Naive thymus-derived CD4-positive, alpha-beta T cell (primary cell): ENCODE measurements at regions not wholly inside any gene's neighbourhood (a gene's known extent, or its start where the extent isn't known, plus 50 kb on each side); places are given as distances from the start of the nearest gene placed in this dataset.
"Not testable (repeated sequence)": the region's sequence is repeated elsewhere in the genome, so short reads cannot be mapped to it uniquely, and the experiment has no call there.

Experiments
- ATAC-seq: fragments of 150-1000 bp; cut with Tn5 transposase; 2 replicates; pipeline ENCODE4 v1.10.0; 2021; ENCODE audit warnings: mild to moderate bottlenecking, moderate library complexity
- CTCF ChIA-PET: fragments of 350-600 bp; sonication (Branson Sonifier 250); formaldehyde crosslinking; loops from one replicate; lab custom pipeline; 2021; ENCODE audit warnings: antibody characterized with exemption; lab: Charles Lee
- POLR2A ChIA-PET: fragments of 350-600 bp; sonication (Branson Sonifier 250); formaldehyde crosslinking; loops from one replicate; lab custom pipeline; 2021; ENCODE audit warnings: antibody characterized with exemption, inconsistent platforms; lab: Charles Lee
- DNase-seq, 9 donors: peaks; one replicate each; pipeline versions ENCODE4 v3.0.0 to v3.0.0-alpha.2; 2020 to 2022; ENCODE audit warnings: mixed read lengths in 1 of 9
- H3K27ac ChIP-seq: one replicate; pipeline ENCODE4 v1.7.0; 2013; ENCODE audit warnings: mild to moderate bottlenecking, low read depth, low read length, moderate library complexity
- H3K27me3 ChIP-seq, 2 donors: one replicate each; pipeline ENCODE4 v1.7.0; 2013; ENCODE audit warnings: low read length in 2 of 2, mild to moderate bottlenecking in 2 of 2, moderate library complexity in 2 of 2; ENCODE audit not compliant: control insufficient read depth in 2 of 2, insufficient read depth in 2 of 2
- H3K36me3 ChIP-seq, 3 experiments: 1 replicate in 2 of 3; 2 replicates in 1 of 3; pipeline ENCODE4 v1.7.0; 2013; ENCODE audit warnings: low read length in 3 of 3, mild to moderate bottlenecking in 3 of 3, moderate library complexity in 1 of 3; ENCODE audit not compliant: insufficient read depth in 3 of 3, control insufficient read depth in 2 of 3
- H3K4me1 ChIP-seq, 2 donors: one replicate each; pipeline ENCODE4 v1.7.0; 2013; ENCODE audit warnings: low read length in 2 of 2, mild to moderate bottlenecking in 2 of 2, moderate library complexity in 1 of 2; ENCODE audit not compliant: control insufficient read depth in 2 of 2, insufficient read depth in 2 of 2
- H3K4me3 ChIP-seq: 2 replicates; pipeline ENCODE4 v1.7.0; 2013; ENCODE audit warnings: mild to moderate bottlenecking, low read length
- H3K9me3 ChIP-seq, 3 experiments: 1 replicate in 2 of 3; 2 replicates in 1 of 3; pipeline ENCODE4 v1.7.0; 2013; ENCODE audit warnings: low read length in 3 of 3; ENCODE audit not compliant: control insufficient read depth in 2 of 3
- H3K27ac Mint-ChIP-seq, 9 donors: one replicate each; pipeline ENCODE4 v1.8.0; 2020 to 2022; ENCODE audit warnings: mixed read lengths in 9 of 9, mild to moderate bottlenecking in 8 of 9, moderate library complexity in 5 of 9, inconsistent platforms in 2 of 9
- H3K27me3 Mint-ChIP-seq, 5 donors: one replicate each; pipeline ENCODE4 v1.8.0; 2021 to 2022; ENCODE audit warnings: mixed read lengths in 5 of 5, mild to moderate bottlenecking in 1 of 5
- H3K36me3 Mint-ChIP-seq, 5 donors: one replicate each; pipeline ENCODE4 v1.8.0; 2020 to 2022; ENCODE audit warnings: mixed read lengths in 5 of 5, mild to moderate bottlenecking in 3 of 5, inconsistent platforms in 1 of 5
- H3K4me1 Mint-ChIP-seq, 7 donors: one replicate each; pipeline ENCODE4 v1.8.0; 2020 to 2022; ENCODE audit warnings: mixed read lengths in 7 of 7, mild to moderate bottlenecking in 3 of 7, inconsistent platforms in 1 of 7
- H3K4me3 Mint-ChIP-seq, 10 donors: one replicate each; pipeline ENCODE4 v1.8.0; 2020 to 2022; ENCODE audit warnings: mild to moderate bottlenecking in 10 of 10, mixed read lengths in 10 of 10, moderate library complexity in 6 of 10, inconsistent platforms in 2 of 10
- H3K9me3 Mint-ChIP-seq, 11 donors: one replicate each; pipeline ENCODE4 v1.8.0; 2020 to 2022; ENCODE audit warnings: mixed read lengths in 11 of 11, mild to moderate bottlenecking in 4 of 11, inconsistent platforms in 1 of 11, moderate library complexity in 1 of 11
- intact Hi-C, 2 donors: fragments of 100-400 bp; cut with micrococcal nuclease; formaldehyde crosslinking; loops; one replicate each; pipeline ENCODE4 v1.15.1; 2023

DNA sequence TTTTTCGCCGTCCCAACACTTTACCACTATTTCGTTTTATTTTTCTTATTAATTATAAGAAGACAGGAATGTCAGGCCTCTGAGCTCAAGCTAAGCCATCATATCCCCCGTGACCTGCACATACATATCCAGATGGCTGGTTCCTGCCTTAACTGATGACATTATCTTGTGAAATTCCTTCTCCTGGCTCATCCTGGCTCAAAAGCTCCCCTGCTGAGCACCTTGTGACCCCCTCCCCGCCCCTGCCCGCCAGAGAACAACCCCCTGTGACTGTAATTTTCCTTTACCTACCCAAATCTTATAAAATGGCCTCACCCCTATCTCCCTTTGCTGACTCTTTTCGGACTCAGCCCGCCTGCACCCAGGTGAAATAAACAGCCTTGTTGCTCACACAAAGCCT is 978.9 kb downstream of the EPHA3 start:
- H3K36me3 ChIP-seq, intact Hi-C loops, ATAC-seq, H3K4me1 ChIP-seq, H3K9me3 ChIP-seq, DNase-seq, H3K27ac Mint-ChIP-seq, H3K9me3 Mint-ChIP-seq, H3K4me1 Mint-ChIP-seq, H3K27me3 Mint-ChIP-seq, H3K36me3 Mint-ChIP-seq, H3K4me3 ChIP-seq, POLR2A ChIA-PET, H3K27me3 ChIP-seq, H3K27ac ChIP-seq, CTCF ChIA-PET, H3K4me3 Mint-ChIP-seq: not testable (repeated sequence)

DNA sequence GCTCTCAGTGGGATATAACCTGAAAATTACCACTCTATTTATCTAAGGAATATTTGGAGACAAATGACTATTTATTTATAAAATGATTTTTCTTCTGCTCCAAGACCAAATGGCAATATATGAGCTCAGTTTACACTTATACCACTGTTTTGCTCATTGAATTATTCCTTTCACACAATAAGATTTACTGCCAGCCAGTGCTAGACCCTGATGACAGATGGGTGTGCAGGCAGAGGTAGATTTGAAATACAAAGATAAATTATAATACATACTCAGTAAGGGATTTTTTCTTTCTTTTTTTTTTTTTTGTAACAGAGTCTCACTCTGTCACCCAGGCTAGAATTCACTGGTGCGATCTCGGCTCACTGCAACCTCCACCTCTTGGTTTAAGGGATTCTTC is 980.3 kb downstream of the EPHA3 start:
- H3K27me3 Mint-ChIP-seq = no peaks in the 10 kb centered on the region
- ATAC-seq = no peak
- no peaks in the 10 kb centered on the region for H3K36me3 Mint-ChIP-seq
- Histone ChIP-seq H3K9me3 (no peaks in the 10 kb centered on the region), H3K4me3 (no peak overlapping the region), H3K36me3 (no peaks in the 10 kb centered on the region), H3K4me1 (no peaks in the 10 kb centered on the region), H3K27ac (no peak overlapping the region), H3K27me3 (no peaks in the 10 kb centered on the region)
- DNase-seq = no peak
- POLR2A ChIA-PET = no interaction called here
- H3K9me3 Mint-ChIP-seq = peaks cover 0 to 4% (median 0%) of the 10 kb centered on the region in 11 donors
- intact Hi-C loops = no loop called here
- H3K4me3 Mint-ChIP-seq = no peak overlapping the region
- no peaks in the 10 kb centered on the region for H3K4me1 Mint-ChIP-seq
- CTCF ChIA-PET = no interaction called here
- no peak overlapping the region for H3K27ac Mint-ChIP-seq

DNA sequence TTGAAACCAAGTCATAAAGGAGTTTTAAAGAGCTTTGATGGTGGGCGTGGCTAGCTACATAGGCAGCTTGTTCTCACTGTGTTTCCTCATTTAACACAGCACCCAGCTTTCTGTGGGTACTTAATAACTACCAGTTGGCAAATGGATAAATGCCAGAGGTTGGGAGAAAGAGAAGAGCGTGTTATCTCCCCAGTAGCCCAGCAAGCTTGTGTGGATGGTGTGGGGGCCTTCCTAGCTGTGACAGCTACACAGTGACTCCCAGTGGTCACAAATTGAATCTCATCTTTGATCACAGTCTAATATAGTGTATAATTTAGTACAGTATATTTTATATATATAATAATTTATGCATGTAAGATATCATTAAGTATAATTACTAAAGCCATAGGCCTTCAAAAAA is 984.1 kb downstream of the EPHA3 start:
- DNase-seq (no peak), ATAC-seq (no peak)
- POLR2A ChIA-PET = no interaction called here
- intact Hi-C loops = loop anchor here (5.0 kb wide), 1 partner anchor 1889 kb away; no protein-coding TSS in a partner anchor
- Histone ChIP-seq H3K27ac (no peak overlapping the region), H3K4me3 (no peak overlapping the region), H3K27me3 (no peaks in the 10 kb centered on the region), H3K4me1 (no peaks in the 10 kb centered on the region), H3K9me3 (no peaks in the 10 kb centered on the region), H3K36me3 (no peaks in the 10 kb centered on the region)
- Mint-ChIP-seq H3K9me3 (peaks cover 0 to 4% (median 0%) of the 10 kb centered on the region in 11 donors), H3K27me3 (no peaks in the 10 kb centered on the region), H3K27ac (no peak overlapping the region), H3K4me1 (no peaks in the 10 kb centered on the region), H3K4me3 (no peak overlapping the region), H3K36me3 (no peaks in the 10 kb centered on the region)
- CTCF ChIA-PET = no interaction called here

DNA sequence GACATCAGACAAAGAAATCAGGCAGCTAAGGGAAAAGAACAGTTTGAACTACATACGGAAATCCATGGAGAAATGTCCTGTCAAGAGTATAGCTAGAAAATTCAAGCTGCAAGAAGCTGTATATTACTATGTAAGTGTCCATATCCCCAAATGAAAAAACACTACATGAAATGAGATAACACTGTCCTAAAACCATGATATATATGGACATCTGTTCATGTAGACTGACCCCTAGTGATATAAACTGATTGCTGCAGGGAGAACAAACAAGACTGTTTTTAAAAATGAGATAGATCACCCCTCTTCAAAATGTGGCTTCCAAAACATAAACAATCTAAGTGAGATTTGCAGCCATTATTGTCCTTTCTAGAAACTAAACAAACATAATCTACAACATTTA is 985.6 kb downstream of the EPHA3 start:
- Mint-ChIP-seq H3K27ac (no peak overlapping the region), H3K4me1 (no peaks in the 10 kb centered on the region), H3K36me3 (no peaks in the 10 kb centered on the region), H3K27me3 (no peaks in the 10 kb centered on the region), H3K4me3 (no peak overlapping the region), H3K9me3 (peaks cover 0 to 8% (median 0%) of the 10 kb centered on the region in 11 donors)
- H3K4me1 ChIP-seq = no peaks in the 10 kb centered on the region
- no peak overlapping the region for H3K27ac ChIP-seq
- DNase-seq (no peak), ATAC-seq (no peak)
- intact Hi-C loops = loop anchor here (5.0 kb wide), 1 partner anchor 1891 kb away; no protein-coding TSS in a partner anchor
- no peaks in the 10 kb centered on the region for H3K9me3 ChIP-seq
- ChIA-PET POLR2A (no interaction called here), CTCF (no interaction called here)
- no peaks in the 10 kb centered on the region for H3K27me3 ChIP-seq
- H3K36me3 ChIP-seq = no peaks in the 10 kb centered on the region
- H3K4me3 ChIP-seq = no peak overlapping the region

DNA sequence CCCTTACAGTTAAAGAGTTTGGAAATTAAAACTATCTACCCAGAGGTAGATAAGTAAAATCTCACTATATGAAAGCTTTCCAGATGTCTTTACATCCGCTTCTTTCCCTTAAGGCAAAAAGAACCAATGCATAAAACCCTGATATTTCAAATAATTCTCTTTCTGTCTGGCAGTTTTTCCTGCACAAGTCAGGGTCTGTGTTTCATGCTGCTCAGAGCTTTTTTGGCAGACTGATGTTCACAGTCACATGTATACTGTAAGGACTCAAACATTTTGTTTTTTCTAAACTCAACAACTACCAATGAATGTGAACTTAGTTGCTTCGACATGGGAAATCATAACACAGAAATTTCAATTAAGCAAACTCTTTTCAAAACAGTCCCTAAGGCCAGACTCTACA is 988.4 kb downstream of the EPHA3 start:
- ChIA-PET CTCF (no interaction called here), POLR2A (no interaction called here)
- Histone ChIP-seq H3K36me3 (no peaks in the 10 kb centered on the region), H3K27ac (no peak overlapping the region), H3K27me3 (no peaks in the 10 kb centered on the region), H3K4me3 (no peak overlapping the region), H3K4me1 (no peaks in the 10 kb centered on the region), H3K9me3 (no peaks in the 10 kb centered on the region)
- Mint-ChIP-seq H3K27me3 (no peaks in the 10 kb centered on the region), H3K9me3 (peaks cover 0 to 8% (median under 1%) of the 10 kb centered on the region in 11 donors), H3K4me3 (no peak overlapping the region), H3K4me1 (no peaks in the 10 kb centered on the region), H3K27ac (no peak overlapping the region), H3K36me3 (no peaks in the 10 kb centered on the region)
- DNase-seq = no peak
- intact Hi-C loops = no loop called here
- no peak for ATAC-seq

DNA sequence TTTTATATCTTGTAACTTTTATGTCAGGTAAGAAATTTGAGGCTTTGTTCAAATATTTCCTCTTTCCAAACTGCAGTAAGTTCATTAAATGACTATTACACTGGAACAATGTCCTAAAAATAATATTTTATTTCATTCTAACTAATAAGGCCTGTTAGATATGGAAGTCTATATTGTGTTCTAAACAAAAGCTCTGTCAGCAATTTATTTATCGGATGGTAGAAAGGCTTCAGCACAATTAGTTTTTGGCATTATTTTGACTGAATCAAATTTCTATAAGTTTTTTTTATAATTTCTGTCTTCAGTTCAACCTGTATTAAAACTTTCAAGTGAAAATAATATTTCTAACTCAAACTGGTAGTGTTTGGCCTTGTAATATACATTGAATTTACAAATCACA is 992.1 kb downstream of the EPHA3 start:
- Mint-ChIP-seq H3K4me1 (no peaks in the 10 kb centered on the region), H3K9me3 (peaks cover 0 to 13% (median 4%) of the 10 kb centered on the region in 11 donors), H3K27ac (no peak overlapping the region), H3K4me3 (no peak overlapping the region), H3K27me3 (no peaks in the 10 kb centered on the region), H3K36me3 (no peaks in the 10 kb centered on the region)
- H3K27ac ChIP-seq = no peak overlapping the region
- DNase-seq (no peak), ATAC-seq (no peak)
- H3K9me3 ChIP-seq = no peaks in the 10 kb centered on the region
- intact Hi-C loops = no loop called here
- ChIA-PET CTCF (no interaction called here), POLR2A (no interaction called here)
- H3K36me3 ChIP-seq = no peaks in the 10 kb centered on the region
- no peaks in the 10 kb centered on the region for H3K4me1 ChIP-seq
- no peak overlapping the region for H3K4me3 ChIP-seq
- no peaks in the 10 kb centered on the region for H3K27me3 ChIP-seq

DNA sequence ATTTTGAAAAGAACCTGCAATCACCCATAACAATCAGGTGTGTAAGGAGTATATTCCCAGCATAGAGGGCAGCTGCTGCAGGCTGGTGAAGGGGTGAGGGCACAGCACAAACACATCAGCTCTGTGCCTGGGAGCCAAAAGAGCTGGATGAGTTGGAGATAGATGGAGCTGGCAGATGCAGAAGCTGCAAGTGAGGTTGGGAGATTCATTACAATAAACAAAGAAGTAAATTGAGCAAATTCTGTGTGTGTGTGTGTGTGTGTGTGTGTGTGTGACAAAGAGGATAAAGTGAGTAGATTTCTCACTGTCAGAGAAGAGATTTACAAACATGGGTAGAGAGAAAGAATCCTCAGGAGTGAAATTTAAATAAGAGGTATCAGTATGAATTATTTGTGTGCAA is 994.7 kb downstream of the EPHA3 start:
- H3K27ac Mint-ChIP-seq = no peak overlapping the region
- no peaks in the 10 kb centered on the region for H3K27me3 Mint-ChIP-seq
- no peaks in the 10 kb centered on the region for H3K4me1 ChIP-seq
- H3K9me3 Mint-ChIP-seq = peaks cover 2 to 24% (median 8%) of the 10 kb centered on the region in 11 donors
- no peak overlapping the region for H3K4me3 ChIP-seq
- no peak overlapping the region for H3K27ac ChIP-seq
- no peaks in the 10 kb centered on the region for H3K9me3 ChIP-seq
- no peak for DNase-seq
- H3K27me3 ChIP-seq = no peaks in the 10 kb centered on the region
- no peaks in the 10 kb centered on the region for H3K36me3 ChIP-seq
- ChIA-PET CTCF (no interaction called here), POLR2A (no interaction called here)
- ATAC-seq = no peak
- intact Hi-C loops = no loop called here
- no peak overlapping the region for H3K4me3 Mint-ChIP-seq
- H3K4me1 Mint-ChIP-seq = no peaks in the 10 kb centered on the region
- H3K36me3 Mint-ChIP-seq = no peaks in the 10 kb centered on the region
